ENCODE measurements at regions not wholly inside any gene's neighbourhood (a gene's known extent, or its start where the extent isn't known, plus 50 kb on each side); places are given as distances from the start of the nearest gene placed in this dataset.

DNA sequence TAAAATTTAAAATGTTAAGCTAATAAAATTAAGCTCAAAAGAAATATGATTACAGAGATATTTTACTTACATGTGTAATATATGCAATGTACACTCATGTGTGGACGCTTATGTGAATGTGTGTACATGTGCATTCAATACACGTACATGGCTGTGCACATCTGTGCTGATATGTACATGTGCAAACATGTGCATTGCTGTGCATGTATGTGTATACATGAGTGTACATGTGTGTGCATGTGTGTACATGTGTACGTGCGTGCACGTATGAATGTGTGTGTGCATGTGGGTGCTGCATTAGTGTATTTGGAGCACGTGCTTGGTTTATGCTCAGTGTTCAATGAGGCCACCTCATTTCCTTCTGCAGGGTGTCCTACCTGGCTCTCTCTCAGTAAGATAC, 88.2 kb upstream of the TMEM18 start:
- Histone ChIP-seq H3K36me3 (no peaks in the 10 kb centered on the region), H3K4me3 (no peak overlapping the region), H3K4me1 (no peaks in the 10 kb centered on the region), H3K9me3 (no peaks in the 10 kb centered on the region), H3K27ac (no peak overlapping the region), H3K27me3 (no peaks in the 10 kb centered on the region)
- 93 to 100% methylated on average over 1 to 6 of the region's 6 CpGs for WGBS, 2 donors (ENCODE audit: low coverage in 1 of 2)
- in situ Hi-C loops (cut with MboI; ENCODE audit: low pct_ligation_motif_present in 1 of 4, low pct_unique_long_range_greater_than_20kb in 1 of 4, low sequenced_read_pairs in 3 of 4) (no loop called here), intact Hi-C loops (cut with DNase I; ENCODE audit: low total_unique reads) (no loop called here)
- no peak for DNase-seq
- TF ChIP-seq POLR2AphosphoS5 (IDR thresholded peaks at IDR 0.05) = no peak
- no peak for TF ChIP-seq CTCF (IDR thresholded peaks at IDR 0.05)
- TF ChIP-seq EP300 (IDR thresholded peaks at IDR 0.05; ENCODE audit: low read depth) = no peak
- TF ChIP-seq POLR2A (IDR thresholded peaks at IDR 0.05) = no peak

GRCh38 chr2:763766-764525, 86.7 kb upstream of the TMEM18 start:
- Histone ChIP-seq H3K27ac (no peak overlapping the region), H3K36me3 (no peaks in the 10 kb centered on the region), H3K27me3 (no peaks in the 10 kb centered on the region), H3K4me1 (no peaks in the 10 kb centered on the region), H3K4me3 (no peak overlapping the region), H3K9me3 (no peaks in the 10 kb centered on the region)
- WGBS, 2 donors (ENCODE audit: low coverage in 1 of 2) = 75 to 100% methylated on average over 2 to 16 of the region's 16 CpGs
- in situ Hi-C loops (cut with MboI; ENCODE audit: low pct_ligation_motif_present in 1 of 4, low pct_unique_long_range_greater_than_20kb in 1 of 4, low sequenced_read_pairs in 3 of 4) (no loop called here), intact Hi-C loops (cut with DNase I; ENCODE audit: low total_unique reads) (no loop called here)
- no peak for DNase-seq
- TF ChIP-seq POLR2AphosphoS5 (IDR thresholded peaks at IDR 0.05) (no peak), EP300 (IDR thresholded peaks at IDR 0.05; ENCODE audit: low read depth) (no peak), POLR2A (IDR thresholded peaks at IDR 0.05) (no peak), CTCF (IDR thresholded peaks at IDR 0.05) (no peak)

DNA sequence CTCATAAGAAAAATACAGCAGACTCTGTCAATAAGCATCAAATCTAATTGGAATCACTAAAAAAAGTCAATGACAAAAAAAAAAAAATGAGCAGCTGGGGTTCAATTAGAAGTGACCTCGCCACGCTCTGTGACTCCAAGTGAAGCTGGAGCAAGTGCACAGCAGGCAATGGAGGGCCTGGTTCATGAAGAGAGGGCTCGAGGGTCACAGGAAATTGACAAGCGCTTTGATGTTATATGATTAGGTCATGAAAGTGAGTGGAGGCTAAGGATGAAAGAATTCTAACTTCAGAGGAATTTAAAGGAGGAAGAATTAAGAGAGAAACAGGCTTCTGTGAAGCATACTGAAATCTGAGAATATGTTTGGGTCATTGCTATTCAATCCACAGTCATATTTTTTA, 85.4 kb upstream of the TMEM18 start:
- Histone ChIP-seq H3K27ac (no peak overlapping the region), H3K27me3 (no peaks in the 10 kb centered on the region), H3K36me3 (no peaks in the 10 kb centered on the region), H3K4me3 (no peak overlapping the region), H3K9me3 (no peaks in the 10 kb centered on the region), H3K4me1 (no peaks in the 10 kb centered on the region)
- DNase-seq = no peak
- TF ChIP-seq POLR2A (IDR thresholded peaks at IDR 0.05) = no peak
- no peak for TF ChIP-seq CTCF (IDR thresholded peaks at IDR 0.05)
- TF ChIP-seq POLR2AphosphoS5 (IDR thresholded peaks at IDR 0.05) = no peak
- no peak for TF ChIP-seq EP300 (IDR thresholded peaks at IDR 0.05; ENCODE audit: low read depth)
- in situ Hi-C loops (cut with MboI; ENCODE audit: low pct_ligation_motif_present in 1 of 4, low pct_unique_long_range_greater_than_20kb in 1 of 4, low sequenced_read_pairs in 3 of 4) = no loop called here
- WGBS, 2 donors (ENCODE audit: low coverage in 1 of 2) = 74 to 77% methylated on average over 4 of the region's 4 CpGs
- intact Hi-C loops (cut with DNase I; ENCODE audit: low total_unique reads) = no loop called here

- in situ Hi-C loops (cut with MboI; ENCODE audit: low pct_ligation_motif_present in 1 of 4, low pct_unique_long_range_greater_than_20kb in 1 of 4, low sequenced_read_pairs in 3 of 4) = no loop called here
- Histone ChIP-seq H3K27me3 (peaks cover 4% of the 10 kb centered on the region), H3K4me1 (no peaks in the 10 kb centered on the region), H3K9me3 (no peaks in the 10 kb centered on the region), H3K4me3 (no peak overlapping the region), H3K27ac (no peak overlapping the region), H3K36me3 (no peaks in the 10 kb centered on the region)
- 68 to 76% methylated on average over 2 to 6 of the region's 6 CpGs for whole genome bisulfite sequencing, 2 donors (ENCODE audit: low coverage in 1 of 2)
- no peak for TF ChIP-seq POLR2AphosphoS5 (IDR thresholded peaks at IDR 0.05)
- no peak for TF ChIP-seq CTCF (IDR thresholded peaks at IDR 0.05)
- no peak for TF ChIP-seq POLR2A (IDR thresholded peaks at IDR 0.05)
- no peak for TF ChIP-seq EP300 (IDR thresholded peaks at IDR 0.05; ENCODE audit: low read depth)
- intact Hi-C loops (cut with DNase I; ENCODE audit: low total_unique reads) = no loop called here
- DNase-seq = no peak
Measured at GRCh38 chr2:761384-761783, 84.2 kb upstream of the TMEM18 start.
